ENCODE measurements at regions not wholly inside any gene's neighbourhood (a gene's known extent, or its start where the extent isn't known, plus 50 kb on each side); places are given as distances from the start of the nearest gene placed in this dataset.

- ATAC-seq, result no peak
Measured at GRCh38 chr12:87795555-87795954, 233.6 kb downstream of the C12orf50 start.

GRCh38 chr12:87794854-87795253 is 234.3 kb downstream of the C12orf50 start:
- DNase-seq (ENCODE audit: low spot score), result no peak
- no peak for ATAC-seq

More at GRCh38 chr12:87795555-87795954, 233.6 kb downstream of the C12orf50 start:
- DNase-seq (ENCODE audit: low spot score), result no peak

- ATAC-seq (no peak), DNase-seq (ENCODE audit: low spot score) (no peak)
Measured at GRCh38 chr12:87793131-87793530, 236.1 kb downstream of the C12orf50 start.

GRCh38 chr12:87784350-87784749 is 244.9 kb downstream of the C12orf50 start:
- DNase-seq (ENCODE audit: low spot score), result no peak
- no peak for ATAC-seq

- DNase-seq (ENCODE audit: low spot score) (no peak), ATAC-seq (no peak)
Measured at GRCh38 chr12:87783467-87783866, 245.7 kb downstream of the C12orf50 start.

GRCh38 chr12:87782838-87783237 is 246.4 kb downstream of the C12orf50 start:
- no peak for DNase-seq (ENCODE audit: low spot score)
- no peak for ATAC-seq

- ATAC-seq, result no peak
- DNase-seq (ENCODE audit: low spot score), result no peak
Measured at GRCh38 chr12:87779858-87780498, 249.2 kb downstream of the C12orf50 start.

DNA sequence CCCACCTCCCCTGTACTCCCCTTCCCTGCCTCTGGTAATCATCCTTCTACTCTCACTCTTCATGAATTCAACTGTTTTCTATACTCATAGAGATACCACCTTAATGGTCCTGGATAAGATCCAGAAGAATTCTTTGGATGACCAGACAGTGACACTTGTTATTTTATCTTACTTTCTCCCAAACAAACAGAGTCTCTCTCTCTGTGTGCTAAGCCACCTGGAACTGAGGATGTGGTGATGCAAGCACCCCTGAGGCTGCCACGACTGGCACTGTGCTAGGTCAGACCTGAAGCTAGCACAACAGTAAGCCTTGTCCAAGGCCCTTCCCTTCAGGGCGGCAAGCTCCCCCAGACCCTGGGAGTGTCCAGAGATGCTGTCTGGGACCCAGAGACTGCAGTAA is 250.2 kb downstream of the C12orf50 start:
- ATAC-seq (peak; percentile 74), DNase-seq (ENCODE audit: low spot score) (no peak)

DNA sequence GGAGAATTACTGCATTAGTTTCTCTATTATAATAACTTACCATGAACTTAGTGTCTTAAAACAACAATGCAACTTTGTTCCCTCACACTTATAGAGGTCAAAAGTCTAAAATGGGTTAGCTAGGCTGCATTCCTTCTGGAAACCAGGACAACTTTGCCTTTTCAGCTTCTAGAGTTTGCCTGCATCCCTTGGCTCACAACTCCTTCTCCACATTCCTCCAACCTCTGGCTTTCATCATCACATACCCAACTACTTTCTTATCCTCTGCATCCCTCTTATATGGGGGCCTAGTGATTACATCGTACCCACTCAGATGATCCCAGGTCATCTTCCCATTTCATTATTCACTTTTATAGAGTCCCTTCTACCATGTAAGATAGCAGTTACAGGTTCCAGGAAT is 251.1 kb downstream of the C12orf50 start:
- ATAC-seq (no peak), DNase-seq (ENCODE audit: low spot score) (no peak)

- DNase-seq (ENCODE audit: low spot score) (no peak), ATAC-seq (no peak)
Measured at GRCh38 chr12:87775784-87776183, 253.4 kb downstream of the C12orf50 start.

- ATAC-seq, result no peak
- DNase-seq (ENCODE audit: low spot score), result no peak
Measured at GRCh38 chr12:87775051-87775450, 254.2 kb downstream of the C12orf50 start.

DNA sequence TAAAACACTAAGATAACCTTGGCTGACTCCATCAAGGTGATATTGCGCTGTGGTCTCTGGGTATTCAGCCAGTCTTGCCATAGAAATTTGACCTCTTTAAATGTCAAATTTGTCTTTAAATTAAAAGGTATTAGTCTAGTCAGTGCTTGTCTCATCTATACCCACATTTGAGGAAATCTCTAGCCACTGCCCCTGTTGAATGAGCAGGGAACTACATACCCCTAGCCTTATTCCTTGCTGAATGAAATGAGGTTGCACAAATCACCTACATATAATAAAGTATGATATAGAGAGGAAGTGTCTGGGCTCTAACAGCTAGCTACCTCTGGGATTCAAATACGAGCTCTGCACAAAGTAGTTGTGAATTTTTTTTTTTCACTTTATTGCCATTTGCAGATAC is 256.8 kb downstream of the C12orf50 start:
- no peak for ATAC-seq
- no peak for DNase-seq (ENCODE audit: low spot score)

DNA sequence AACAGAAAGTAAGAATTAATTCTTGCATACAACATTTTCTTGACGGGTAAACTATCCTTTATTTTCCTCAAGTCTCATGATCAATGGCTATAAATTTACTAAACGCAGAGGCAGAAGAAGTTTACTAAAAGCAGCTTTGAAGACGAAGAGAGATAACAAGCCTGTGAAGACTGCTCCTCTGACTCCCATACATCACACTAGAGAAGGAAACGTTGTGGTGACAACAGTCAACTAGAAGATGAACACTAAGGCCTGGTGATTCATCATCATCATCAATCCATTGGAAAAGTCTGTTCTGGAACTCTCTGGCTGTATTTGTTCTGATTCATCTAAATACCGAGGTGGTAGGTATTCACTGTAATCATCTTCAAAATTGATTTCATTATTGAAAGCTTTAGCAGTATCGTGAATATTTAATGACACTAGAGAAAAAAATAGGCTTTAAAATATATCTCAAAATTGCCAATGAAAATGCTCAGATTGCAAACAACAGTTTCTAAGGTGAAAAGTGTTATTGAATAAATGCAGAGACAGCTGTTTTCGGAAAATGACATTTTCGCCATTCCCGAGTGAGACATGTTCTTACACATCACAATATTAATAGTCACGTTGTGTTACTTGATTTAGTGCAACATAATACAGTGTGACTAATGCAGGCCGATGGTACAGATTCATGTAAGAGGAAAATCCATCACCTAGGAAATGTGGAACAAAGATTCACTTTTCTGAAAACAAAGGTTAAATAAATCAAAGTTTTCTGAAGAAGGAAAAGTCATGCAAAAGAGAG is 260.5 kb downstream of the C12orf50 start:
- ATAC-seq, result no peak
- no peak for DNase-seq (ENCODE audit: low spot score)

DNA sequence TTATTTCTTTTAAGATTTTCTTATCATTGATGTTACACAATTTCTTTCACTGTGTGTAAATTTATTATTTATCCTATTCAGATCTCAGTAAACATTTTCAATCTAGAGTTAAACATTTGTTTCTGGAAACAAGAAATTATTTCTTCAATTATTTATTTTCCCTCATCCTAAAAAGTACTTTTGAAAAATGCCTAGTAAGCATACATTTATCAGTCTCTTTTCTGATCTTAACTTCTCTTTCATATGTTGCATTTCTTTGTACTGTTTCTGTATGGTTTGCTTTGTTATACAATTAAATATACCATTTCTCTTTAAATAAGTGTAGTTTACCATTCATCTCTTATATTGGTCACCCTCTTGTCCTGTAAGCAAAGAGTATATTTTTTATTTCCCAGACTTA is 263.2 kb downstream of the C12orf50 start:
- ATAC-seq, result no peak
- DNase-seq (ENCODE audit: low spot score), result no peak

GRCh38 chr12:87760943-87761342 is 268.3 kb downstream of the C12orf50 start:
- ATAC-seq, result no peak
- DNase-seq (ENCODE audit: low spot score), result no peak

DNA sequence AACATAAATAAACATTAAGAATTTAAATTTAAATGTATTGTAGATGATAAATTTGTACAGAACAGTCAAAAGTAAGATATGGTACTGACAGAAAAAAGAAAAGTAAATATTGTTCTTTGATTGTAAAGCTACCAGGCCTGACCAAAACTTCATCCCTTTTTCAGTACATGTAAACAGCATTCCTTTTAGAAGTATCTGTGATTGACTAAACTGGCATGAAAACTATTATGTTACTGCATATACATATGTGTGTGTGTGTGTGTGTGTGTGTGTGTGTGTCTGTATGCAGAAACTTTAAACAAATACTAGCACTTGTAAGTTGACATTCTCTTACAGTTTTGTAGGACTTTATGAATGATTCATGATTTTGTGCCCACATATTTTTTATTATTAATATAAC is 270.9 kb downstream of the C12orf50 start:
- no peak for ATAC-seq
- no peak for DNase-seq (ENCODE audit: low spot score)

DNA sequence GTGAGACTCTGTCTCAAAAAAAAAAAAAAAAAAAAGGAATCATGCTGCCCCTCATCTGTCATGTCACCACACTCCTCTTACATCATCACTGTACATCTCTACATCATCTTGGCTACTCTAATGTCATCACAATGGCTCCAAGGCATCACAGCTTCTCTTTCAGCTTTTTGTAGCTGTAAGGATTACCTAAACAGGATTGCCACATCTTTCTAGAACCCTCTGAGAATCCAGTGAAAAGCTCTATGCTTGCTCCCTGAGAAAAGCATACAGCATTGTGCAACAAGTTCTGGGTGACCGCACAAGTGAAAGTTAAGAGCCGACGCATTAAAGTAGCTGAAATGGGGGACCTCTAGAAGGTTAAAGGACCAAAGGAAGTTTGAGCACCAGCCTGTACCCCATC is 272.5 kb downstream of the C12orf50 start:
- ATAC-seq (no peak), DNase-seq (ENCODE audit: low spot score) (no peak)

DNA sequence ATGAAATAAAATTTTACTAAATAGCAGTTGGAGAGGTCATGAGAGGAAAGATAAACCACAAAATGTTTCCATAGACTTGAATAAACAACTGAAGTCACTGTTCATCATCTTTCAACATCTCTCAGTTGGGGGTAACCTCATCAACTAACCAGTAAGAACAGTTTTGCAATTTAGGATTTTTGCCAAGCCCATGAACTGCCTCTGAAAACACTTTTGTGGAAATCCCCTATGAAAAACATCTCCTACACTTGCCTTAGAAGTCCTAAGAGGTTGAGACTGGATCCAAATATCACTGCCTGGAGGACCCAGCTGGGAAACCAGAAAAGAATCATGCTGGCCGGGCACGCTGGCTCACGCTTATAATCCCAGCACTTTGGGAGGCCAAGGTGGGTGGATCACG is 273.1 kb downstream of the C12orf50 start:
- no peak for ATAC-seq
- no peak for DNase-seq (ENCODE audit: low spot score)

DNA sequence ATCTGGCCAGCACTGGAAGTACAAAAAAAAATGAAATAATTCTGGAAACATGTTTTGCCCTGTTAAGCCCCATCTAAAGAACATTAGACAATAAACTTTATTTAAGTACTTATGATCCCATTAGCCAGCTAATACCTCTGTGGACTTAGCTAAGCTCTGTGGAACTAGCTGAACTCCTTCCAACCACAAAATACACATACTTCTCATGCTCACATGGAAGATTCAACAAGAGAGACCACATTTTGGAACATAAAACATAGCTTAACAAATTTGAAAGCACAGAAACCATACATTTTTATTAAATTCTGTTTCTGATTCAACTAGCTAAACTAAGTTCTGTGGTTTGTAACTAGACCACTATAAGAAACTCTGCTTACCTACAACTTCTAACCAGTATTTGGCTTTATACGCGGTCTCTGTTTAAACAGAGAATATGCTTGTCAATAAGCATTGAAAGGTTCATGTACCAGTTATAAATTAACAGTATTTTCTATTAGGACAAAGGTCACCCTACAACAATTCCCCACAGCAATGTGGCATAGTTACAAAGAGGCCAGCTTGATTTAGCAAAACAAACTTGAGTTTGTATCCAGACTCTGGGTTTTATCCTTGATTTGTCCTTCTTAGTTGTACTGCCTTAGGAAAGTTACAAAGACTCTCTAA is 300.1 kb downstream of the C12orf50 start:
- DNase-seq (ENCODE audit: low spot score) (no peak), ATAC-seq (peak; percentile 86)

DNA sequence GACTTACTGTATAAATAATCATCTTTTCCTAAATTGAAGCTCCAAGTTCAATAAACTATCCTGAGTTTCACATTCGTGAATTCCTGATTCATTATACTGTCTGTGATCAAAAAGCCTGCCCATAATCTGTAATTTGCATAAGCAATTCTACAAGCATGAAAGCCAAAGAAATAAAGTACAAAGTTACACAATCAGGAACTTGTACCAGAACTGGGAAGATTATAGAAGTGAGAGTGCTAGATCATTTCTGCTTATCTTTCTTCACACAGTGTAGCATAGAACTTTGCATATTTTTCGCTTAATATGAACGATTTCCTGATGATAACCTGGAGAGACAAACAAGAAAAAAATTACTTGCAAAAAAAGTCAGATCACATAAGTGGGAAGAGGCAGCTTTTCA is 308.2 kb downstream of the C12orf50 start:
- ATAC-seq (peak; percentile 59), DNase-seq (ENCODE audit: low spot score) (no peak)

- ATAC-seq, result no peak
- DNase-seq (ENCODE audit: low spot score), result no peak
Measured at GRCh38 chr12:87704374-87704773, 324.8 kb downstream of the C12orf50 start.

DNA sequence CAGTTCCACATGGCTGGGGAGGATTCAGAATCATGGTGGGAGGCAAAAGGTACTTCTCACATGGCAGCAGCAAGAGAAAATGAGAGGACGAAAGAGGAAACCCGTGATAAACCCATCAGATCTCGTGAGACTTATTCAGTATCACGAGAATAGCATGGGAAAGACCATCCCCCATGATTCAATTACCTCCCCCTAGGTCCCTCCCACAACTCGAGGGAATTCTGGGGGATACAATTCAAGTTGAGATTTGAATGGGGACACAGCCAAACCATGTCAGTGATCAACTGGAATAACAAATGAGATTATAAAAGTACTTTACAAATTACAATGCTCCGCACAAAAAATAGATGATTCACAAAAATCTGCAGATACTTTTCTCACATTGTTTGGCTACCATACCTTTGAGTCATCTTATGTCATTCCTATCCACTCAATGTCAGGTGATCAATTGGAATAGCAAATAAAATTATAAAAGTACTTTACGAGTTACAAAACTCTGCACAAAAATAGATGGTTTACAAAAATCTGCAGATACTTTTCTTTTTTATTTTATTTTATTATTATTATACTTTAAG is 338.9 kb downstream of the C12orf50 start:
- no peak for DNase-seq (ENCODE audit: low spot score)
- ATAC-seq, result no peak
